ENCODE measurements at regions not wholly inside any gene's neighbourhood (a gene's known extent, or its start where the extent isn't known, plus 50 kb on each side); places are given as distances from the start of the nearest gene placed in this dataset.

GRCh38 chr7:38069052-38069451 lies 109.0 kb upstream of the STARD3NL start:
- H4K20me1 ChIP-seq (ENCODE audit: low read depth), result no peaks in the 10 kb centered on the region
- H3K4me1 ChIP-seq, result peaks cover 4% of the 10 kb centered on the region
- TF ChIP-seq EZH2 (IDR thresholded peaks at IDR 0.05), result no peak
- no peak for TF ChIP-seq CTCF (IDR thresholded peaks at IDR 0.05)
- no peak for TF ChIP-seq EZH2phosphoT487 (IDR thresholded peaks at IDR 0.05)
- H3K79me2 ChIP-seq (ENCODE audit: low read depth), result no peaks in the 10 kb centered on the region
- H3K4me3 Mint-ChIP-seq, result no peak overlapping the region
- no peaks in the 10 kb centered on the region for H3K9me3 Mint-ChIP-seq
- no peak overlapping the region for H3K9ac ChIP-seq
- H3K36me3 Mint-ChIP-seq, result no peaks in the 10 kb centered on the region
- no peak overlapping the region for H3K27ac ChIP-seq
- no peak overlapping the region for H2AFZ ChIP-seq (replicated peaks)
- no peaks in the 10 kb centered on the region for H3K36me3 ChIP-seq
- no peak for DNase-seq (ENCODE audit: low spot score)
- no peak overlapping the region for H3K27ac Mint-ChIP-seq
- H3K4me2 ChIP-seq, result no peak overlapping the region
- no peaks in the 10 kb centered on the region for H3F3A ChIP-seq (ENCODE audit: low read depth)
- no peaks in the 10 kb centered on the region for H3K4me1 Mint-ChIP-seq
- no peaks in the 10 kb centered on the region for H3K27me3 ChIP-seq
- H3K27me3 Mint-ChIP-seq (ENCODE audit: insufficient read depth, low read depth), result peaks cover 2% of the 10 kb centered on the region
- H3K4me3 ChIP-seq, result no peak overlapping the region
- no peaks in the 10 kb centered on the region for H3K9me3 ChIP-seq (ENCODE audit: low read depth)

- H2AFZ ChIP-seq (replicated peaks), result peak overlapping the region; percentile 51
Measured at GRCh38 chr7:38070718-38071117, 107.3 kb upstream of the STARD3NL start.

DNA sequence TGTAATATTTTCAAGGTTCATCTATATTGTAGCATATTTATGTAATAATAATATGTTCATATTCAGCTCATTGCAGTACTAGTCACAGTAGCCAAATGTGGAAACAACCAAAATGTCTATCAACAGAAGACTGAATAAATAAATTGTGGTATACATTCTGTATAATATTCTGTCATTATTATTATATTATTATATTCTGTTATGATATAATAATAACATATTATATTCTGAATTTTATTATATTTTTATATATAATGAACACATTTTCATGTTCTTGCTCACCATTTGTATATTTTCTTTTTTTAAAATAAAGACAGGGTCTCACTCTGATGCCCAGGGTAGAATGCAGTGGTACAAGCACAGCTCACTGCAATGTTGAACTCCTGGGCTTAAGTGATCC lies 91.2 kb upstream of the STARD3NL start:
- H3K4me1 ChIP-seq, result no peaks in the 10 kb centered on the region
- H3K27ac ChIP-seq, result no peak overlapping the region
- TF ChIP-seq EZH2phosphoT487 (IDR thresholded peaks at IDR 0.05) (no peak), CTCF (IDR thresholded peaks at IDR 0.05) (no peak), EZH2 (IDR thresholded peaks at IDR 0.05) (no peak)
- H3F3A ChIP-seq (ENCODE audit: low read depth), result no peaks in the 10 kb centered on the region
- H3K9me3 Mint-ChIP-seq, result peaks cover 13% of the 10 kb centered on the region
- DNase-seq (ENCODE audit: low spot score), result no peak
- H3K9me3 ChIP-seq (ENCODE audit: low read depth), result peaks cover 5% of the 10 kb centered on the region
- no peak overlapping the region for H3K4me3 ChIP-seq
- no peak overlapping the region for H2AFZ ChIP-seq (replicated peaks)
- H3K27me3 ChIP-seq, result no peaks in the 10 kb centered on the region
- H3K4me3 Mint-ChIP-seq, result no peak overlapping the region
- H3K4me1 Mint-ChIP-seq, result no peaks in the 10 kb centered on the region
- H3K79me2 ChIP-seq (ENCODE audit: low read depth), result no peaks in the 10 kb centered on the region
- H3K27ac Mint-ChIP-seq, result no peak overlapping the region
- no peak overlapping the region for H3K9ac ChIP-seq
- no peak overlapping the region for H3K4me2 ChIP-seq
- peaks cover 2% of the 10 kb centered on the region for H3K27me3 Mint-ChIP-seq (ENCODE audit: insufficient read depth, low read depth)
- H4K20me1 ChIP-seq (ENCODE audit: low read depth), result no peaks in the 10 kb centered on the region
- H3K36me3 Mint-ChIP-seq, result no peaks in the 10 kb centered on the region
- H3K36me3 ChIP-seq, result no peaks in the 10 kb centered on the region

More at GRCh38 chr7:38070718-38071117, 107.3 kb upstream of the STARD3NL start:
- DNase-seq (ENCODE audit: low spot score), result peak; percentile 48
- no peak overlapping the region for H3K4me3 ChIP-seq
- H3K27ac ChIP-seq, result no peak overlapping the region
- Mint-ChIP-seq H3K9me3 (no peaks in the 10 kb centered on the region), H3K27ac (no peak overlapping the region), H3K27me3 (ENCODE audit: insufficient read depth, low read depth) (peaks cover 2% of the 10 kb centered on the region), H3K4me3 (no peak overlapping the region), H3K36me3 (no peaks in the 10 kb centered on the region), H3K4me1 (no peaks in the 10 kb centered on the region)
- no peak overlapping the region for H3K9ac ChIP-seq
- H3K27me3 ChIP-seq, result no peaks in the 10 kb centered on the region
- TF ChIP-seq CTCF (IDR thresholded peaks at IDR 0.05) (peak; percentile 64), EZH2phosphoT487 (IDR thresholded peaks at IDR 0.05) (no peak)
- peak overlapping the region; percentile 30 for H3K4me2 ChIP-seq
- H3K79me2 ChIP-seq (ENCODE audit: low read depth), result no peaks in the 10 kb centered on the region
- H4K20me1 ChIP-seq (ENCODE audit: low read depth), result no peaks in the 10 kb centered on the region
- H3F3A ChIP-seq (ENCODE audit: low read depth), result no peaks in the 10 kb centered on the region
- H3K36me3 ChIP-seq, result no peaks in the 10 kb centered on the region
- peaks cover 4% of the 10 kb centered on the region for H3K4me1 ChIP-seq
- no peaks in the 10 kb centered on the region for H3K9me3 ChIP-seq (ENCODE audit: low read depth)

All from neural progenitor cell (in vitro differentiated cells).